Heart right ventricle (tissue), 16 donors: ENCODE measurements at regions not wholly inside any gene's neighbourhood (a gene's known extent, or its start where the extent isn't known, plus 50 kb on each side); places are given as distances from the start of the nearest gene placed in this dataset.

Experiments
- ATAC-seq, 8 donors: fragments of 200-7000 bp; cut with Tn5 transposase; one replicate each; pipeline ENCODE4 v1.9.1; 2020; ENCODE audit warnings: mild to moderate bottlenecking in 8 of 8, moderate library complexity in 8 of 8, moderate number of reproducible peaks in 1 of 8
- DNase-seq, 2 donors: peaks; one replicate each; pipeline ENCODE4 v3.0.0-alpha.2; 2020
- H3K27ac ChIP-seq, 10 donors: fragments of 200-600 bp; sonication (generic) in 2 of 10; one replicate each; pipeline versions ENCODE4 v1.5.0 to v1.8.0; 2020 to 2022; ENCODE audit warnings: mild to moderate bottlenecking in 3 of 10
- H3K27me3 ChIP-seq, 7 donors: fragments of 200-600 bp; one replicate each; pipeline ENCODE4 v1.8.0; 2021 to 2022; ENCODE audit warnings: mild to moderate bottlenecking in 2 of 7
- H3K36me3 ChIP-seq, 9 donors: fragments of 200-600 bp; sonication (generic) in 1 of 9; one replicate each; pipeline versions ENCODE4 v1.5.0 to v1.8.0; 2020 to 2022; ENCODE audit warnings: mild to moderate bottlenecking in 2 of 9
- H3K4me1 ChIP-seq, 9 donors: fragments of 200-600 bp; sonication (generic) in 1 of 9; one replicate each; pipeline versions ENCODE4 v1.5.0 to v1.8.0; 2020 to 2022; ENCODE audit warnings: mild to moderate bottlenecking in 4 of 9
- H3K4me3 ChIP-seq, 10 donors: fragments of 200-600 bp; sonication (generic) in 2 of 10; one replicate each; pipeline versions ENCODE4 v1.5.0 to v1.8.0; 2020 to 2022; ENCODE audit warnings: mild to moderate bottlenecking in 7 of 10, moderate library complexity in 2 of 10
- H3K9me3 ChIP-seq, 11 donors: fragments of 200-600 bp in 10 of 11; sonication (generic) in 2 of 11; one replicate each; pipeline versions ENCODE4 v1.5.0 to v1.8.0; 2013 to 2022; ENCODE audit warnings: mild to moderate bottlenecking in 2 of 11, control low read depth in 1 of 11, moderate library complexity in 1 of 11
- CTCF ChIP-seq, 9 donors: fragments of 200-600 bp; sonication (generic) in 2 of 9; IDR thresholded peaks; one replicate each; pipeline versions ENCODE4 v1.5.0 to v1.8.0; 2021 to 2022; ENCODE audit warnings: antibody characterized with exemption in 9 of 9, mild to moderate bottlenecking in 5 of 9, moderate library complexity in 1 of 9
- WGBS, 2 donors: extraction: QIAGEN DNeasy Blood & Tissue Kit; methylation state at CpG; one replicate each; pipeline ENCODE4 v1.1.7; 2013; ENCODE audit warnings: inconsistent platforms in 1 of 2; 5-methylcytosine and 5-hydroxymethylcytosine counted together
- intact Hi-C, 10 donors: fragments of 100-400 bp; cut with DNase I; formaldehyde crosslinking; loops; one replicate each; pipeline versions ENCODE4 v1.11.1 to v1.14.2; 2022
- donor health status: Arrhythmogenic right ventricular cardiomyopathy.
- donor health status: ischemic (EF 13 %, LVEDD 7.1; RV severe dilation, severe dysfunction).
- donor health status: healthy with polysubstance abuse.
- donor health status: DM: no; HTN: yes; CAD: no.
- donor health status: DM: no; HTN: no; CAD: no.
- donor health status: ischemic (EF 25% LVEDD 6.9; RV normal size, moderate dysfunction).
- donor health status: ischemic (EF 25% LVEDD 5.7; RV mildly dilated, moderate dysfunction).
- donor health status: healthy.
- donor health status: DM: yes; HTN: yes; CAD: no.
- donor health status: Ischemic cardiomyopathy.
- donor health status: ischemic (EF 35%, LVEDD 5.7; RV mildly dilated, moderate dysfunction).
- donor health status: nonischemic (EF 11% LVEDD 7.7; RV severe dilation, severe dysfunction).
- donor health status: DM: yes; HTN: yes; CAD: no.
- donor health status: PGD.
- donor health status: ischemic (EF 29% LVEDD 5.4; RV normal size, mild dysfunction).
- donor health status: nonischemic (EF 23%, LVEDD 6.1; RV moderate dilation, normal function).

GRCh38 chr2:76316691-76317090, 606.0 kb upstream of the GCFC2 start:
- DNase-seq (no peak), ATAC-seq (no peak)
- H3K9me3 ChIP-seq = no peaks in the 10 kb centered on the region
- WGBS, 2 donors = 67 to 71% methylated on average over 6 of the region's 6 CpGs
- H3K27me3 ChIP-seq = no peaks in the 10 kb centered on the region
- TF ChIP-seq CTCF (IDR thresholded peaks at IDR 0.05) = no peak
- intact Hi-C loops = no loop called here
- no peak overlapping the region for H3K27ac ChIP-seq
- H3K4me1 ChIP-seq = no peaks in the 10 kb centered on the region
- no peak overlapping the region for H3K4me3 ChIP-seq
- no peaks in the 10 kb centered on the region for H3K36me3 ChIP-seq

DNA sequence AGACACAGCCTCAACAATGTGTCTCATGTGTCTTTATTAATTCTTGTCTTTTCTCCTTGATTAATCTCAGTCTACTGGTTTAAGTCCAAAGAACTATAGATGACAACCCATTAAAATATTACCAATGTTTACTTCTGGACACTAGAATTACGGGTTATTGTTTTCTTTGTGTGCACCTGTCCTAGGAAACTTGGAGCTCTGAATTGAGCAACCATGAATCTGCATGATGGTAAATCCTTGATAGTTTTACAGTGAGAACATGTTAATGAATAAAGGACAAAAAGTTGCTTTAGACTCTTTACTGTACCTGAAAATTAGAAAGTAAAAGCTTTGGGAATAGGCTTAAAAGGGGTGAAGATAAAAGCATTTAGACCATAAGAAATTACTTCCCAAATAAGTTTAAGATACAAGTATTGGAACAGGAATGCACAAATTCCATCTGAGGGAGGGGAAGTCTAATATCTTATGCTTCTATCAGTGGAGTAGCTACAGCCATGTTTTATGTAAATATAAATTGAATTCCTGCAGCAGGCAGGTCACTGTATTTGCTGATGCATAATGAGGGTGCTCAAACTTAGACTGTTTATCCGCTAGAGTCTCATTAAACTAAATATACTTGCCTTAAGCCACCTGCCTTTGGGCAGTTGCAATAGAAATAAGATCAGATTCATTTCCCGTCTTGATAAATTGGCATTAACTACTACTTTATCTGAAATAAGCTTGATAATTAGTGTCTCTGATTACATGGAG, 603.7 kb upstream of the GCFC2 start:
- Histone ChIP-seq H3K4me1 (no peaks in the 10 kb centered on the region), H3K4me3 (no peak overlapping the region), H3K9me3 (no peaks in the 10 kb centered on the region), H3K27ac (no peak overlapping the region), H3K27me3 (no peaks in the 10 kb centered on the region), H3K36me3 (no peaks in the 10 kb centered on the region)
- TF ChIP-seq CTCF (IDR thresholded peaks at IDR 0.05) = no peak
- DNase-seq (no peak), ATAC-seq (no peak)
- intact Hi-C loops = no loop called here
- 26 to 29% methylated on average over 3 of the region's 3 CpGs for WGBS, 2 donors

DNA sequence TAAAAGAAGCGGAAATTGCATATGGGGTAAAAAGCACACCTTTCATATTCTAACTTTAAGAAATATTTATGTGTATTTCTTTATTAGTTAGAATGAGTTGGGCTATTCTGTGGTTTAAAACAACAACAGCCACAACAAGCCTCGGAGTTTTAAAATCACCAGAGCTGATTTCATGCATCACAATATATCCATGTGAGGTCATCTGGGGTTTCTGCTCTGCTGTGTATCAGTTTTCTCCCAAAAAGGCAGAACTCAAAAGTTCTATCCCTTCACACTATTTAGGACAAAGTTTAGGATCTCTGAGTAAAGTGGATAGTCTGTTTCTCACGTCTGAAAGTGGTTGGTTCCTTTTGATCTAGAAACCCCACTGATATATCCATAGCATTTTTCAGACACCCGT, 601.5 kb upstream of the GCFC2 start:
- TF ChIP-seq CTCF (IDR thresholded peaks at IDR 0.05) = no peak
- H3K4me3 ChIP-seq = no peak overlapping the region
- no peaks in the 10 kb centered on the region for H3K36me3 ChIP-seq
- 74 to 77% methylated on average over 4 of the region's 4 CpGs for WGBS, 2 donors
- no peaks in the 10 kb centered on the region for H3K4me1 ChIP-seq
- intact Hi-C loops = no loop called here
- H3K9me3 ChIP-seq = no peaks in the 10 kb centered on the region
- H3K27ac ChIP-seq = no peak overlapping the region
- H3K27me3 ChIP-seq = no peaks in the 10 kb centered on the region
- DNase-seq (no peak), ATAC-seq (no peak)

DNA sequence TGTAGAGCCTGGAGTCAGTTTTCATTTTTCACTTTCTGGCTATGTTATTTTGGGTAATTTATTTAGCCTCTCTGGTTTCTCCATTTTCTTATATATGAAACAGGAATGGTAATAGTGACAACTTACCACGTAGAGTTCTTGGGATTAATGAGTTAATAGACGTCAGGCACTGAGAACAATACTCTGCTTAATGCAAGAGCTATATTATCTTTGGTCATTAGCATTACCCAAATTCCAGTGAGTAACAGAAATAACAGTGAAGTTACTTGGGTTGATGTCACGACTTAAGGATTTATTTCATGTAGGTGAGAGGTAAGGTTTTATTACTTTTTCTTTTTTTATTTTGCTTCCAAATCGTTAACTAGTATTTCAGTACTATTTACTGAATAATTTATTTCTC, 601.0 kb upstream of the GCFC2 start:
- Histone ChIP-seq H3K4me1 (no peaks in the 10 kb centered on the region), H3K9me3 (no peaks in the 10 kb centered on the region), H3K4me3 (no peak overlapping the region), H3K36me3 (no peaks in the 10 kb centered on the region), H3K27me3 (no peaks in the 10 kb centered on the region), H3K27ac (no peak overlapping the region)
- WGBS, 2 donors = 51 to 55% methylated on average over 4 of the region's 4 CpGs
- DNase-seq = no peak
- TF ChIP-seq CTCF (IDR thresholded peaks at IDR 0.05) = no peak
- no peak for ATAC-seq
- intact Hi-C loops = no loop called here
